Activated CD4-positive, alpha-beta T cell treated with anti-CD3 and anti-CD28 coated beads for 4 hours (primary cell): ENCODE measurements at regions not wholly inside any gene's neighbourhood (a gene's known extent, or its start where the extent isn't known, plus 50 kb on each side); places are given as distances from the start of the nearest gene placed in this dataset.

Experiments used
- DNase-seq, 2 donors: peaks; one replicate each; pipeline ENCODE4 v3.0.0-alpha.2; 2020

DNA sequence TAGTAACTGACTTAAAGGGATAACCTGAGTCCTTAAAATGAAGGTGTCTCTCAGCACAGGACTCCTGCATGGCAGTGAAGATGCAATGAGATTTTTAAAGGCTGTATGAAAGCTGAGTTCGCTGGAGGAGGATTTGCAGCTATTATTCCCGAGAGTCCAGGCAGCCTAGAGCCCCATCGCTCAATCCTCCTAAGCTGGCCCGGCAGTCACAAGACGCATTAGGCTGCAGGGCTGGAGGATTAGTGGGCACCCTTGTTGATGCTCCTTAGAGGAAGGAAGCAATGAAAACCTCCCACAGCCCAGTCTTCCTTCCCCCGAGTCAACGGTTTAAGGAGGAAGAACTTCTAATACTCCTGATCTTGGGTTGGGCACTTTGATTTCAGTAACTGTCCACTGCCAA, 239.5 kb downstream of the EFNB2 start:
- no peak for DNase-seq

DNA sequence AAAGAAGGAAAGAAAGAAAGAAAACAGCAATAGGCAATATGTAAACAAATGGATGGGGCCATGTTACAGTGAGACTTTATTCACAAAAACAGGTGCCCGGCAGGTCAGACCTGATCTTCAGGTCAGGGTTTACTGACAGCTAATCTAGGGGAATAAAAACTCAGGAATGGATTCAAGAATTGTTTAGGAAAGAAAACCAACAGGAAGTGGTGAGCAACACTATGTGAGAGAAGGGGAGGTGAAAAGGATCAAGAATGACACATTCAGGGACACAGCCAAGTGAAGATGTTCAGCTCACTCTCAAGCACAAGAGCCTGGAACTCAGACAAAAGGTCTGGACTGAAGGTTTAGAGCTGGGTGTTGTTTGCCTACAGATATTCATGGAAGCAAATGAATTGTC, 244.5 kb downstream of the EFNB2 start:
- no peak for DNase-seq

DNA sequence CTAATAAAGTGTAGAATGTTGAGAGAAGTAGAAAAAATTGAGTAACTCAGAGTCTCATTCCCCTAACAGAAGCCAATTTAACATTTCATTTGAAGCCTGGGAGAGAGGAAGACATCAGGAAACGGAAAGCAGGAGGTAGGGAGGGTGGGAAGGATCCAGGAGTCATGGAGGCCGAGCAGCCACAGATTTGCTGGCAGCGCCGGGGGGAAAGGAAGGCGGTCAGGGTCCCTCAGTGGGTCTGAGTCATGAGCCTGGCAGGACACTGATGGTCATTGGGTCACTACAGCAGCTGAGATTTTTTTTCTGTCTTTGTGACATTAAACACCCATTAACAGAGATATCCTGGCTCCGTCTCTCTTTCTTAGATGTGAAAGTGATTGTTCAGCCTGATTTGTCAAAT, 248.1 kb downstream of the EFNB2 start:
- no peak for DNase-seq

DNA sequence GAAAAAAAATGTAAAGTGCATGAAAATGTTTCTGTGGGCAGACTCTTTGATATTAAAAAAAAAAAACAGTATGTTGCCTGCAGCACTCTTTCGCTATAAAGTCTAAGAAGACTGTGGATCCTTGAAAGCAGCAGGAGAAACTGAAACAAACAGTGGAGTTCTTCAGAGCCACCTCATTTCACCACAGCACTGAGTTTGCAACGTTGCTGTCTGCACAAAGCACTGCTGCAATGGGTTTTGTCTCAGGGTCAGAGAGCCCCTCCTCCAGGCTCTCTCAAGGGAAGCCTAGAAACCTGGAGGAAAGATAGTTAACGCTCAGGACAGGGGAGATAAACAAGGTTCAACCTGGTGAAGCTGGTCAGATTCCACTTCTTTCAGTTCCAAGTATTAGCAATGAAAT, 248.7 kb downstream of the EFNB2 start:
- no peak for DNase-seq

DNA sequence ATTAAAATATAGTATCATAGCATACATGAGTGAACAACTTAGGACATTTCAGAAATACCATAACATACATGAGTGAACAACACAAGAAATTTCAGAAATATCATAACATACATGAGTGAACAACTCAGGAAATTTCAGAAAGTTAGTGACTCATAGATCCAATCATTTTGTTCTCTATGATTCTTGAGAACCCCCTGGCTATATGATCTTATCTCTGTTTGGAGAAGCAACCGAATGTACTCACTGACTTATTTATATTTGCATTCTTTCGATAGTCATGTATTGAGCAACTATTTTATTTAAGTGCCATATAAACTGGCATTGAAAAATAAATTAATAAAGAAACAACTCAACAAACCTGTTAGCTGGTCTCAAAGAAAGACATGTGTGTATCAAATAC, 251.1 kb downstream of the EFNB2 start:
- DNase-seq, result no peak

DNA sequence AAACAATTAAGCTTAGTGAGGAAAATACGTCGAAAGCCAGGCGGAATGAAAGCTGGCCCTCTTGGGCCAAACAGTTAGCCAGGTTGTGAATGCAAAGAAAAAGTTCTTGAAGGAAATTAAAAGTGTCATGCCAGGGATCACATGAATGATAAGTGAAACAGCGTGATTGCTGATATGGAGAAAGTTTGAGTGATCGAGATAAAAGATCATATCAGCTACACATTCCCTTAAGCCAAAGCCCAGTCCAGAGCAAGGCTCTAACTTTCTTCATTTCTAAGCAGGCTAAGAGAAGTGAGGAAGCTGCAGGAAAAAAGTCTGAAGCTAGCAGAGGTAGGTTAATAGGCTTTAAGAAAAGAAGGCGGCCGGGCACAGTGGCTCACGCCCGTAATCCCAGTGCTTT, 254.0 kb downstream of the EFNB2 start:
- no peak for DNase-seq

DNA sequence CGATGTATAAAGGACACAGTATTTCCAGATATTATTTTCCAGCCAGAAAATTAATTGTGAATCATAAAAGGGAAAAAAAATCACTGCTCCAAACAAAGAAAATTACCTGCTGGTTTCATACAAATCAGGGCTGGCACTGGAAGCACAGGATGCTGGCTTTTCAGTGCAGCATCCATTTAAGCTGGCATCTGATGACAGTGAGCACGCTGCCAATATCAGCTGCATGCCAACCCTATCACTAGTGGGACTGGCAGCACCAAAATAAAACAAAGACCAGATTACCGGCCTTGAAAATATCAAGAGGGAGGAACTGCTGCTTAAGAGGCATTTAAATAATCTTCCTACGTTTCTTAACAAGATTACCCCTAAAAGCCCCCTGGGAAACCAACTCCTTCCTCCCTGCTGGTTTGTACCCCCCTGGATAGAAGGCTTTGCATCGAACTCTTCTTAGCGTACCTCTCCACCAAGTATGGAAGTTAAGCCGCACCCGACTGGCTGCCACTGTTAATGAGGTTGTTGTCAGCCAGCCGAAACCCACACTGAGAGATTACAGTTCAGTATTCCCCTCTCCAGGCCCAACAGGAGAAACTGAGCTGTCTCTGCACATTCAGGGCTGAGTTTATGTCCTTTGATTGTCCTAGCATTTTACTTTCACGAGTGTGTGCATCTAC, 257.8 kb downstream of the EFNB2 start:
- DNase-seq, result no peak

DNA sequence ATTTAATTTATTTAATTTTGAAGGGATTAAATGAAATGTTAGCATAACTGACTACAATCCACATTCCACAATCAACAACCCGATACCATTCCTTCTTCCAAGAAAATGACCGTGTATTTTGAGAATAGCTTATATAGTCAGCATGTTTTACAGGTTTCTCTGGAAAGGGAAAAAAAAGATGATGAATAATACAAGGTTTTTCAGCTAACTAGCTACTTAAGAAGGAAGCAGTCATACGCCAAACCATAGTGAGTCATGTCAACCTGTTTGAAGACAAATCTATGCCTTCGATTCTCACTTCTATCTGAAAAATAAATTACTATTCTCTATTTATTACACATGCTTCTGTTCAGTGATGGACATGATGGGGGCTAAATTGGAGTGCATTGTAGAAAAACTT, 258.6 kb downstream of the EFNB2 start:
- DNase-seq, result no peak

DNA sequence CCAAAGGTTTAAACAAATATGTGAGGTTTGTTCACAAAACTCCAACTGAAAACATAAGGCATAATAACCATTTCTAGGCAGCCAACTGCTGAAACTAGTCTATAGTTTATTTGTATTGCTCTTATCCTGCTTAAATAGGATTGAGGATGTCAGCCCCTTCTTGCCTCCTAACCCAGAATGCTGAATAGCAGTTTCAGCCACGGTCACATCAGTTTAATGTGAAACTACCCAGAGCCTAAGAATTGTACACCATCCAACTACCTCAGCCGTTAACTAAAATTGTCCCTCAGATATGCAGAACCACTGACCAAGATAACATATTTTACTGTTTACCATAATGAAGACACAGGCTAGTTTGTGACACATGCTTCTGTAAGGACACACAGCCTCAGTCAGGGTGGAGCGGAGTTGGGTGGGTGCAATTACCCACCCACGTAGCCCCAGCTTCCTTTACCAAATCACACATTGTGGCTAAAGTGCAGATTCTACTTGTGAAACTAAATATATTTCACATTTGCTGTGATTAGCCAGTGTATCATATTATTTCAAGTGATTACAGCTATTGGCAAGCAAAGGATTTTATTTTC, 259.9 kb downstream of the EFNB2 start:
- DNase-seq, result no peak

DNA sequence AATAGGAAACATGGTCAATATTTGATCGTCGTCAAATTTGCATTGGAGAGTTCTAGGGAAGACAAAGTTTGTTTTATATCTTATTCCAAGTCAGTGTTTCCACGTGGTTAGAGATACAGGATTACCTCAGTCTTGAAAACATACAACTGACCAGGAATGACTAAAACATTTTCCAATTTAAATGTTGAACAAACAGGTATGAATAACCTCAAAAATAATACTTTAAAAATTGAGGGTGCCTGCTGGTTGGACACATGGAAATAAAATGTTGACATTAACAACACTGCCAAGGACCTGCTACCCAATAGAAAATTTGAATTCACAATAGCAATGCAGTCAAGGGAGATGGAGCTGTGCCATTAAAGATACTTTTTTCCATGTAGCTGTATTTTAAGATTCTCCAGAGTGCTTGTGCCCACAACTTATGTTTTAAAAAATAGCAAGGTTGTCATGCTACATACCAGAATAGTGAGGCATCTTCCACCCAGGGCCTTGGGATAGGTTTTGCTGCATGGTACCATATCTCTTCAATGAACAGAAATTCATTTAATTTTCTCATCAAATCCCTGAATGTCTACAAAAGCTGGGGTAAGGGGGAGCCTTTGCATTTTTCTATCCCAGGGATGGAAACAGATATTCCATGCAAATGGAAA, 260.8 kb downstream of the EFNB2 start:
- DNase-seq, result no peak

DNA sequence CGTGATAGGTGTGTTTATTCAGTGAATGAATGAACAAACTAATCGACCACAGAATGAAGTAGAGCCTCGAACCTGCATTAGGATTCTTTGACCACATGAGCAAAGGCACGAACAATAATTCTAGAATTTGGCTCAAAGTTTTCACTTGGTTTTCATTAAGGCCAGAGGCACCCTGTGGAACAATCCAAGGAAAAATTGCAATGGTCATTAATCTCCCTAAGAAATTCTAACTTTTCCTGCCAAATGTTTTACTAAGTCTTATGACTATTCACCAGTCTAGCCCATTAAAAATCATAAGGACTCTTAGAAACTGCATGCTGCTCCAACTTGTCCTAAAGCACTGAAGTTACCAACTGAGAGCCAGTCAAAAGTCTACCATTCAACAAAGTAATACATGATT, 271.7 kb downstream of the EFNB2 start:
- DNase-seq, result no peak

DNA sequence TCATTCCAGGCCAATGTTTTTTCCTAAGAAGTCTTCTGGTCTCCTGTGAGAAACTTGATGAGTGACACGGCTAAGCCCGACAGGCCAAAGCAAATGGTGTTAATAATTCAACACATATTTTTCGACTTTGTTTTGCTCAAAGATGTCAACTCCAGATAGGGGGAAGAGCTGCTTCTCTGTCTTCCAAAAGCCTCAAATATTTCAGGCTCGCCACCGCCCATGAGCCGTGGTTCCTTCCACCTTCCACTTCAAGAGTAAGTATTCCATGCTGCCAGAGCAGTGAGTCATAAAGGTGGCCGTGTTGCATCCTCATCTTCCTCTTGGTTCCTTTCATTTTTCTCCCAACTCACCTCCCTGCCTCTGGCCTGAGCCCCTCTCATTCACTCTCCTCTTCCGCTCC, 272.6 kb downstream of the EFNB2 start:
- no peak for DNase-seq

DNA sequence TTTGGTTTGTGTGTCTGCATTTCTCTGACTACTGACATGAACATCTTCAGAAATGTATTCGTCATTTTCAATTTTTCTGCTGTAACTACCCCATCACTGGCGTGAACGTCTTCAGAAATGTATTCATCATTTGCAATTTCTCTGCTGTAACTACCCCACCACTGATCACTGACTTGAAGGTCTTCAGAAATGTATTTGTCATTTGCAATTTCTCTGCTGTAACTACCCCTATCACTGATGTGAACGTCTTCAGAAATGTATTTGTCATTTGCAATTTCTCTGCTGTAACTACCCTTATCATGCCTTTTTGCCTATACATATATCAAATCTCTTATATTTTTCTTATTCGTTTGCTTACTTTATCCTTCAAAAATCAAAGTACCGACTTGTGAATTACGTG, 274.0 kb downstream of the EFNB2 start:
- DNase-seq, result no peak

DNA sequence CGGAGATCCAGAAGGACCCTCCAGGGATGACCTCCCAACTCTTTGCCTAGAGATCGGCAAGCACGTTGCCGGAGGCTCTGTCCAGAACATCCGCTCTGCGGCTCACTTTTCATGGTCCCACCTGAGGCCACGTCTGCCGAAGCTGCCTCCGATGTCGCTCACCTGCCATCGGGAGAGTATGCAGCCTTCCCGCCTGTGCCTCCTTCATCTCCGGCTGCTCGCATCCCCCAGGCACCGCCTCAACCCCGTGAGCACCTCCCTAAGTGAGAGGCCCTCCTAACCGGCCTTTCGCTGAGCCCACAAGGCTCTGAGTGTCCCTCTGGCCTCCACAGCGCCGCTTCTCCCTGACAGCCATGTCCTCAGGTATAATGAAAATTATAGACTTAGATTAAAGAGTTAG, 275.1 kb downstream of the EFNB2 start:
- DNase-seq, result no peak

DNA sequence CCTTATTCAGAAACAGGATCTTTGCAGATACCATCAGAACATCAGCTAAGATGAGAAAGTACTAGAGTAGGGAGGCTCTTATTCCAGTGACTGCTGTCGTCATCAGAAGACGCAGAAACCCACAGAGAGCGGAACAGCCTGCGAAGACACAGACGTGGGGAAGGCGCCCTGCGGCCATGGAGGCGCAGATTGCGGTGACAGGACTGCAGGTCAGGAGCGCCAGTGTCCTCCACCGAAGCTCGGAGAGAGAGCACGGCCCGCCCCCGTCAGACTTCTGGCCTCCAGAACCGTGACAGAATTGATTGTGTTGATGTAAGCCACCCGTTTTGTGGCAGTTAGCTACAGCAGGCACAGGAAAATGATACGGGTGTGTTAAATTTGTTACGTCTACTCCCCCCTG, 275.5 kb downstream of the EFNB2 start:
- DNase-seq, result no peak

DNA sequence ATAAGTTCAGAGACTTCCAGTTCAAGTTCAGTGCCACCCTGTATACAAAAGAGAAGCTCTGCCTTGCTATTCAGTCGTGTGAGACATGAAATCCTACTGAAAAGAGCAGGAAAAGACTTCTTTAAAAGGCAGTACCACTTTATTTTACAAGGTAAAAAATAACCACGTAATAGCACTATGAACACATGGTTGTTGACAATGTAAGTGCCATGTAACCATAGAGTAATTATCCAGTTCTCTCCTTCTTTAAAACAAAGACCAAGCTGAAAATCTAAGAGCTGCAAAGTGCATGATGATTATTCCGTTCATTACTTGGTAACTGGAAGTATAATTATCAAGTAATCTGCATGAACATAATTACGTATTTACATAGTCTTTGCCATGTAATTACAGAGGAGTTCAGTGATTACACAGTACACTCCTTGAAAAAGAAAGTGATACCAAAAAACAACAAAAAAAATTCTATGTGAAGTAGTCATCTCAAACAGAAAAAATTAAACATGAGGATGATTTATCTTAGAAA, 288.7 kb downstream of the EFNB2 start:
- no peak for DNase-seq

DNA sequence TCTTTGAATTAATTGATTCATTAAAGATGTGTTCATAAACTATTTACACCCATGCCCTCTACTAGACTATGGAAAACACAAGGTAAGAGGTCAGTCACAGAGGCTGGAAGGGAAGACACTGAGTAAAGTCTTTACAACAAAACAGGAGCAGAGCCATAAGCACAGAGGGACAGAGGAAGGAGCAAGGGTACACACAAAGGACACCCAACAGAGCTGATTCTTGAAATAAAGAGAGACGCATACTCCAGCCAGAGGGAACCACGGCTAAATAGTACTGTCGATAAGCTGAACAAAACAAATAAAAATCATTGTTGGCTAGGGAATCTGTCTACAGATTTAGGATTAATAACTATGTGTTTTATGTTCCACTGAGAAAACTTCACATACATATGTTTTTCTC, 289.2 kb downstream of the EFNB2 start:
- no peak for DNase-seq

DNA sequence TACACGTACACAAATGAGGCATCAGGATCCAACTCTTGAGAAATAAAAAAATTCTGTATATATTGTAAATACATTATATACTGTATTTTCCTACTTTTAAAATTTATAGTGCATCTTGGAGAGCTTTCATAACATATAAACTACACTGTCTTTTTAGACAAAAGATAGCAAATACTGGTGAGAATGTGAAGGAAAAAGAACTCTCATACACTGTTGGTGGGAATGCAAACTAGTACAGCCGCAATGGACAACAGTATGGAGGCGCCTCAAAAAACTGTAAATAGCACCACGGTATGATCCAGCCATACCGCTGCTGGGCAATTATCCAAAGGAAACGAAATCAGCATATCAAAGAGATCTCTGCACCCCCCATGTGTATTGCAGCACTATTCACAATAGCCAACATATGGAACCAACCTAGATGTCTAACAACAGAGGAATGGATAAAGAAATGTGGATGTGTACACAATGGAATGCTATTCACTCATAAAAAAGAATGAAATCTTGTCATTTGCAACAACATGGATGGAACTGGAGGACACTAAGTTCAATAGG, 292.4 kb downstream of the EFNB2 start:
- no peak for DNase-seq

DNA sequence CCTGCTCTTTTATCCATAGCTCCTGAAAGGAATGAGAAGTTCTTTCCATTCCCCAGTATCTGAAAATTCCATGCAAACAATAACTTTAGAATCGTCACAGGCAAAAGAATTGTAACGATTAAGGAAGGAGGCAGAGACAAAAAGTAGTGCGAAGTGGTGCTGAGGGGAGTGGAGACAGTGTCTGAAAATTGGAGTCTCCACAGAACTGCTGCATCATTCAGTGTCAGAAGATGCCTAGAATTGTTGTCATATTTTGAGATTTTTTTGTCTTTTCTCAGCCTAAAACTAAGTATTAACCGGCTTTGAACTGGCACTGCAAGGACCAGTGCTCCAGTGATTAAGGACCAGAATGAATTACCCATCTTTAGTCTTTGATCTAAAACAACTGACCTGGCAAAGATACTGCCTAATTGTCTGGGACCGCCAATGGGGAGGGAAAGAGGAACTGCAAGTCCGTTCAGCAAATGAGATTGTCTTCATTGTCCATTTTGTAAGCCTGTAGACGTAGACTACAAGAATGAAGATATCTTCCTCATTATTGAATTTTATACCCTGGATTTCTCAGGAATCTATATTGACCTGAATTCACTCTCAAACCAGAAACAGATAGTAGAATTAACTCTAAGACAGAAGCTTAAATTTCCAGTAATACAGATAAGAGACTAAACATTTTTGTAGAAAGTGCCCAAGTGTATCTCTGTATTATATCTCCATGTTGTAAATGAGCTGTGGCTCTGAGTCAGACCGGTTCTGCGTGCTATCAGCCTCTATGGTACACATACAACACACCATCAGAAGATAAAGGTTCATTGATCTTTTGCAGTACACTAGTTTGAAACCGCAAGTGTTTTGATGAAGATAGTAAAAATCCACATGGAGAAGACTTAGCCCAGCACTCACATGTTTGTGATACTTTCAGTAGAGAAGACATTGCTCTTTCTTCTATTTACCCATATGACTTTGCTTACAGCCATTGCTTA, 293.2 kb downstream of the EFNB2 start:
- no peak for DNase-seq

DNA sequence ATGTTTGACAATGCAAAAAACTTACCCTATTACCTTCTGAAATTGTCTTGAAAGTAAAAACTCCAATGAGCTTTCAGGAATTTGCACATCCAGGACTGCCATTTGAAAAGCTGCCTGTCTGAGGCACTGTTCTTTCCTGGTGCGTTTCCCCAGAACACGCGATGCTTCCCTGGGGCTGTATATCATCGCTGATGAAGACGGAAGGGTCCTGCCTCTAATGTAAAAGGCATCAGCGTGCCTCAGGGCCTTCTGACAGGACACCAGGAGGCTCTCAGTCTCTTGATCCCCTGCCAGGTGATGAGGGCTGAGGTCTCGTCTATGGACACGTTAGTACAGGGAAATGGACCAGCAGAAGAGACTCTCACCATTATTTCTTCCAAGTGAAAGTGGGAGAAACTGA, 296.8 kb downstream of the EFNB2 start:
- no peak for DNase-seq

DNA sequence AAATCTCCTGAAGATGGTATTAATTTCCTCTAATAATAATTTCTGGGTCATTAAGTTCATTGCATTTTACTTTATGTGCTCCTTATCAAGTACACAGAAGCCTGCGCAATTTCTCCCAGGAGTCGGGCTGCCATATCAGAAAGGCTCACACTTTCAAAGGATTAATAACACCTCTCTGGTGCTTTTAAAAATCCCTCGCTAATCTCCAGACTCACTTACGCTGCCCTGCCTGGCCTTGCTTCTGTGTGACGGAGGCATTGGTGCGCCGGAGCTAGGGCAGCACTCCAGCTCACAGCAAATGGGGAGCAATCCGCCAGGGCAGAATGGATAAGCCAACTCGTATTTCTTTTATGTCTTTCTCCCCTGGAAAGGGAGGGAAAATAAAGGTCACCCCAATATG, 300.8 kb downstream of the EFNB2 start:
- DNase-seq, result no peak

DNA sequence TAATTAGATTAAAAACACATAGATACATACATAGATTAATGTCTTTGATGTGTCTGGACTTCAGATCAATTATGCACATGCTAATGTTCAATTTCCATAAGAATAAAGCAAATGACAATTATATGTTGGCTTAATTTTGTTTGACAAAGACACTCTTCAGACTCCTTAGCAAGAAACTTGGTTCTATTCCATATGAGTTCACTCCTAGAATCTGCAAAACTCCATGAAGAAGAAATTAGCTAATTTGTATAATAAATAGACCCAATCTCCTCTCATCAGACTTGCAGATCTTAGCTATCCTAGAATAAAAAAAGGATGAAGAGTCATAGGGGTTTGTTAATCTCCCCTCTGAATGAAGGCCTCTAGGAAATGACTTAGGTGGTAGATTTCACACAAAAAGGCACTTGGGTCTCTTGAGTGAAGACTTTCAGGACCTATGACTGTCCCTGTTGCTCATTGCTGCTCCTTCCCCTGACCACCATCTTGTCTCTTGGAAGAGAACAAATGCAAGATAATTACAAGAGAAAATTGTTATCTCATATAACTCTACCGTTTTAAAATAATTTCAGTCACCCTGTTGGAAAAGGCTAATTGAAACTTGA, 302.2 kb downstream of the EFNB2 start:
- DNase-seq, result no peak

DNA sequence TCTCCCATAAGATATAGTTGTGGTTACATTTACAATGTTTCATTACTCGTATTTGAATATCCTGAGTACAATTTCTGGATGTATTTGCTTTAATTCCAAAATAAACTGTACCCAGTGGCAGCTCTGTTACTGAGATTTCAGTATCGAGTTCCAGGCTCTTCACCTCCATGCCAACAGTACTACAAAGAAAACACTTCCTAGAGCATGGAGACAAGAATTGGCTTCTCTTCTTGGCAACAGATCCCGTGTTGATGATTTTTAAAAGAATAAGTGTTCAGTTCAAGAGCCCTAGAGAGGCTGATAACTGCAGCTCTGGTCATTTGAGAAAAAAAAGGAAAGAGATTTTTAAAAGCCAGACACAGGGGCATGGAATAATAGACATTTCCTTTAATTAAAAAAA, 302.8 kb downstream of the EFNB2 start:
- no peak for DNase-seq
